ENCODE measurements at regions not wholly inside any gene's neighbourhood (a gene's known extent, or its start where the extent isn't known, plus 50 kb on each side); places are given as distances from the start of the nearest gene placed in this dataset.
"Not testable (repeated sequence)": the region's sequence is repeated elsewhere in the genome, so short reads cannot be mapped to it uniquely, and the experiment has no call there.

- not testable (repeated sequence) for H3K27me3 ChIP-seq (ENCODE audit: insufficient read depth, low read length); H3K4me1 ChIP-seq (ENCODE audit: insufficient read depth, low read length); H3K79me2 ChIP-seq (ENCODE audit: insufficient read depth, low read length); H3K27ac ChIP-seq (ENCODE audit: low read depth, low read length); H4K20me1 ChIP-seq (ENCODE audit: insufficient read depth, low read length); DNase-seq (ENCODE audit: low read depth); H3K27me3 Mint-ChIP-seq (ENCODE audit: low read depth, unreplicated experiment); H3K4me1 Mint-ChIP-seq (ENCODE audit: low read depth, unreplicated experiment); H3K4me3 Mint-ChIP-seq (ENCODE audit: unreplicated experiment); H3K36me3 ChIP-seq (ENCODE audit: insufficient read depth, low read length); H3K36me3 Mint-ChIP-seq (ENCODE audit: low read depth, unreplicated experiment); H3K9ac ChIP-seq (ENCODE audit: low read length); H3K27ac Mint-ChIP-seq (ENCODE audit: unreplicated experiment); H3K4me3 ChIP-seq (ENCODE audit: insufficient read depth, low read depth, low read length); FAIRE-seq; H3K9me3 ChIP-seq (ENCODE audit: insufficient read depth, low read depth, low read length); H2AFZ ChIP-seq (ENCODE audit: low read depth, low read length); H3K4me2 ChIP-seq (ENCODE audit: low read length); H3K9me3 Mint-ChIP-seq (ENCODE audit: unreplicated experiment)
- TF ChIP-seq CTCF (IDR thresholded peaks at IDR 0.05; ENCODE audit: insufficient read depth, low read depth, low read length): peak; percentile 9
Observed at GRCh38 chr5:21485458-21486000, 1367.6 kb downstream of the CDH12 start.

GRCh38 chr5:21484498-21484889, 1368.7 kb downstream of the CDH12 start:
- H3K36me3 Mint-ChIP-seq (ENCODE audit: low read depth, unreplicated experiment); H3K27ac Mint-ChIP-seq (ENCODE audit: unreplicated experiment); H3K4me3 Mint-ChIP-seq (ENCODE audit: unreplicated experiment); H3K27ac ChIP-seq (ENCODE audit: low read depth, low read length); H3K79me2 ChIP-seq (ENCODE audit: insufficient read depth, low read length); H3K4me1 ChIP-seq (ENCODE audit: insufficient read depth, low read length); H3K4me3 ChIP-seq (ENCODE audit: insufficient read depth, low read depth, low read length); H3K4me1 Mint-ChIP-seq (ENCODE audit: low read depth, unreplicated experiment); H3K9ac ChIP-seq (ENCODE audit: low read length); H3K27me3 Mint-ChIP-seq (ENCODE audit: low read depth, unreplicated experiment); FAIRE-seq; H3K9me3 Mint-ChIP-seq (ENCODE audit: unreplicated experiment); H2AFZ ChIP-seq (ENCODE audit: low read depth, low read length); H3K36me3 ChIP-seq (ENCODE audit: insufficient read depth, low read length); DNase-seq (ENCODE audit: low read depth); H4K20me1 ChIP-seq (ENCODE audit: insufficient read depth, low read length); H3K27me3 ChIP-seq (ENCODE audit: insufficient read depth, low read length); H3K9me3 ChIP-seq (ENCODE audit: insufficient read depth, low read depth, low read length); H3K4me2 ChIP-seq (ENCODE audit: low read length): not testable (repeated sequence)

GRCh38 chr5:21483790-21484497, 1369.2 kb downstream of the CDH12 start:
- not testable (repeated sequence) for H3K27ac ChIP-seq (ENCODE audit: low read depth, low read length); H3K4me1 Mint-ChIP-seq (ENCODE audit: low read depth, unreplicated experiment); H3K27ac Mint-ChIP-seq (ENCODE audit: unreplicated experiment); H3K27me3 ChIP-seq (ENCODE audit: insufficient read depth, low read length); H4K20me1 ChIP-seq (ENCODE audit: insufficient read depth, low read length); H3K4me1 ChIP-seq (ENCODE audit: insufficient read depth, low read length); H3K36me3 ChIP-seq (ENCODE audit: insufficient read depth, low read length); DNase-seq (ENCODE audit: low read depth); H3K27me3 Mint-ChIP-seq (ENCODE audit: low read depth, unreplicated experiment); H3K4me2 ChIP-seq (ENCODE audit: low read length); H3K4me3 ChIP-seq (ENCODE audit: insufficient read depth, low read depth, low read length); H3K9me3 Mint-ChIP-seq (ENCODE audit: unreplicated experiment); H2AFZ ChIP-seq (ENCODE audit: low read depth, low read length); H3K4me3 Mint-ChIP-seq (ENCODE audit: unreplicated experiment); H3K36me3 Mint-ChIP-seq (ENCODE audit: low read depth, unreplicated experiment); H3K9me3 ChIP-seq (ENCODE audit: insufficient read depth, low read depth, low read length); H3K79me2 ChIP-seq (ENCODE audit: insufficient read depth, low read length); H3K9ac ChIP-seq (ENCODE audit: low read length); FAIRE-seq

GRCh38 chr5:21482983-21483650, 1370.0 kb downstream of the CDH12 start:
- H3K27ac ChIP-seq (ENCODE audit: low read depth, low read length); H3K27ac Mint-ChIP-seq (ENCODE audit: unreplicated experiment); H3K9ac ChIP-seq (ENCODE audit: low read length); H3K79me2 ChIP-seq (ENCODE audit: insufficient read depth, low read length); H3K4me1 ChIP-seq (ENCODE audit: insufficient read depth, low read length); H3K9me3 Mint-ChIP-seq (ENCODE audit: unreplicated experiment); FAIRE-seq; H3K27me3 ChIP-seq (ENCODE audit: insufficient read depth, low read length); H2AFZ ChIP-seq (ENCODE audit: low read depth, low read length); H3K9me3 ChIP-seq (ENCODE audit: insufficient read depth, low read depth, low read length); H3K27me3 Mint-ChIP-seq (ENCODE audit: low read depth, unreplicated experiment); H3K36me3 Mint-ChIP-seq (ENCODE audit: low read depth, unreplicated experiment); H3K36me3 ChIP-seq (ENCODE audit: insufficient read depth, low read length); H3K4me3 ChIP-seq (ENCODE audit: insufficient read depth, low read depth, low read length); H3K4me1 Mint-ChIP-seq (ENCODE audit: low read depth, unreplicated experiment); H3K4me2 ChIP-seq (ENCODE audit: low read length); DNase-seq (ENCODE audit: low read depth); H4K20me1 ChIP-seq (ENCODE audit: insufficient read depth, low read length); H3K4me3 Mint-ChIP-seq (ENCODE audit: unreplicated experiment): not testable (repeated sequence)

GRCh38 chr5:21482522-21482921, 1370.6 kb downstream of the CDH12 start:
- not testable (repeated sequence) for H3K27ac ChIP-seq (ENCODE audit: low read depth, low read length); H2AFZ ChIP-seq (ENCODE audit: low read depth, low read length); H3K27ac Mint-ChIP-seq (ENCODE audit: unreplicated experiment)

More at GRCh38 chr5:21482522-21482921, 1370.6 kb downstream of the CDH12 start:
- H3K9ac ChIP-seq (ENCODE audit: low read length); H3K4me1 Mint-ChIP-seq (ENCODE audit: low read depth, unreplicated experiment); H3K36me3 ChIP-seq (ENCODE audit: insufficient read depth, low read length); DNase-seq (ENCODE audit: low read depth); H3K27me3 ChIP-seq (ENCODE audit: insufficient read depth, low read length); FAIRE-seq; H3K27me3 Mint-ChIP-seq (ENCODE audit: low read depth, unreplicated experiment); H3K4me3 ChIP-seq (ENCODE audit: insufficient read depth, low read depth, low read length); H3K4me1 ChIP-seq (ENCODE audit: insufficient read depth, low read length); H3K9me3 ChIP-seq (ENCODE audit: insufficient read depth, low read depth, low read length); H3K4me3 Mint-ChIP-seq (ENCODE audit: unreplicated experiment); H4K20me1 ChIP-seq (ENCODE audit: insufficient read depth, low read length); H3K36me3 Mint-ChIP-seq (ENCODE audit: low read depth, unreplicated experiment); H3K9me3 Mint-ChIP-seq (ENCODE audit: unreplicated experiment); H3K4me2 ChIP-seq (ENCODE audit: low read length); H3K79me2 ChIP-seq (ENCODE audit: insufficient read depth, low read length): not testable (repeated sequence)
